PC-9 (cell line): ENCODE measurements at regions not wholly inside any gene's neighbourhood (a gene's known extent, or its start where the extent isn't known, plus 50 kb on each side); places are given as distances from the start of the nearest gene placed in this dataset.

ENCODE experiments used
- BruUV-seq: library from RNA; stranded (reverse); fragments of 400-500 nt; replicated peaks from 2 replicates; lab custom pipeline; 2021; lab: Mats Ljungman, UMichigan
- CTCF ChIA-PET: fragments of 300-600 bp; sonication (Branson Sonifier 250); formaldehyde crosslinking; loops from one replicate; lab custom pipeline; 2022; ENCODE audit warnings: antibody characterized with exemption; lab: Charles Lee
- POLR2A ChIA-PET: fragments of 300-600 bp; sonication (Branson Sonifier 250); formaldehyde crosslinking; loops from one replicate; lab custom pipeline; 2022; ENCODE audit warnings: antibody characterized with exemption; ENCODE audit not compliant: unreplicated experiment; lab: Charles Lee
- DNase-seq, 2 experiments: peaks; one replicate each; pipeline versions ENCODE4 v3.0.0 to v3.0.0-alpha.2; 2015 to 2022; ENCODE audit warnings: mixed read lengths in 1 of 2
- H2AFZ ChIP-seq: fragments of 200-600 bp; sonication (generic); 2 replicates; pipeline ENCODE4 v1.8.1; 2017; ENCODE audit warnings: antibody characterized with exemption
- H3F3A ChIP-seq: fragments of 200-600 bp; sonication (generic); 2 replicates; pipeline ENCODE4 v1.8.1; 2017; ENCODE audit warnings: antibody characterized with exemption, mild to moderate bottlenecking, low read depth; ENCODE audit not compliant: insufficient read depth
- H3K27ac ChIP-seq: fragments of 200-600 bp; sonication (generic); 2 replicates; pipeline ENCODE4 v1.6.1; 2016; ENCODE audit warnings: mixed run types
- H3K27me3 ChIP-seq: fragments of 200-600 bp; sonication (generic); 2 replicates; pipeline ENCODE4 v1.6.1; 2016; ENCODE audit warnings: low read depth, mixed run types; ENCODE audit not compliant: insufficient read depth
- H3K36me3 ChIP-seq: fragments of 200-600 bp; sonication (generic); 2 replicates; pipeline ENCODE4 v1.6.1; 2016; ENCODE audit warnings: low read depth, mixed run types
- H3K4me1 ChIP-seq: fragments of 200-600 bp; sonication (generic); replicated peaks from 2 replicates; pipeline ENCODE4 v1.6.1; 2016; ENCODE audit warnings: mixed run types; ENCODE audit not compliant: insufficient read depth
- H3K4me2 ChIP-seq: fragments of 200-600 bp; sonication (generic); 2 replicates; pipeline ENCODE4 v1.6.1; 2017; ENCODE audit warnings: mixed run types
- H3K4me3 ChIP-seq: fragments of 200-600 bp; sonication (generic); 2 replicates; pipeline ENCODE4 v1.6.1; 2016; ENCODE audit warnings: mixed run types
- H3K79me2 ChIP-seq: fragments of 200-600 bp; sonication (generic); 2 replicates; pipeline ENCODE4 v1.6.1; 2017; ENCODE audit warnings: low read depth, mixed run types
- H3K9me2 ChIP-seq: fragments of 200-600 bp; sonication (generic); 2 replicates; pipeline ENCODE4 v1.8.1; 2017; ENCODE audit warnings: mild to moderate bottlenecking; ENCODE audit not compliant: insufficient read depth
- H3K9me3 ChIP-seq: fragments of 200-600 bp; sonication (generic); 2 replicates; pipeline ENCODE4 v1.8.1; 2016; ENCODE audit warnings: low read depth; ENCODE audit not compliant: insufficient read depth
- H4K20me1 ChIP-seq: fragments of 200-600 bp; sonication (generic); 2 replicates; pipeline ENCODE4 v1.8.1; 2017; ENCODE audit not compliant: insufficient read depth
- EZH2 ChIP-seq: fragments of 200-600 bp; sonication (generic); IDR thresholded peaks from 2 replicates; pipeline ENCODE4 v1.8.0; 2017; ENCODE audit warnings: antibody characterized with exemption, low read depth
- intact Hi-C: fragments of 100-400 bp; cut with micrococcal nuclease; formaldehyde crosslinking; loops from one replicate; pipeline ENCODE4 v1.10.0; 2022; ENCODE audit not compliant: unreplicated experiment
- TF ChIP-seq, protein P1 (sequence below): fragments of 200-600 bp; sonication (generic); conservative IDR thresholded peaks from 2 replicates; pipeline ENCODE4 v1.6.1; 2017; ENCODE audit warnings: mixed run types, antibody characterized with exemption, mild to moderate bottlenecking, moderate library complexity

DNA sequence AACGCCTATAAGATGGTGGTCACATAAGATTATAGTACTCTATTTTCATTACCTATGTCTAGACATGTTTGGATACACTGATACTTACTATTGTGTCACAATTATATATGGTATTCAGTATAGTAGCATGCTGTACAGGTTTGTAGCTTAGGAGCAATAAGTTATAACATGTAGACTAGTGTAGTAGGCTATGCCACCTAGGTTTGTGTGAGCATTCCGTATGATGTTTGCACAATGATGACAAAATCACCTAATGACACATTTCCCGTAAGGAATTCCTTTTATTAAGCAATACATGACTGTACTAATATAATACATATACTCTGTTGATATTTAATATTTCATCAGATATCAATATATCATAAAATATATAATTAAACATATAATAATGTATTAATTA is 540.7 kb downstream of the BMP2 start:
- Histone ChIP-seq H2AFZ (no peak overlapping the region), H3K27ac (no peak overlapping the region), H3K4me3 (no peak overlapping the region), H3K79me2 (no peaks in the 10 kb centered on the region), H3K27me3 (no peaks in the 10 kb centered on the region; the same call in 1 of the 2 replicates), H3K36me3 (no peaks in the 10 kb centered on the region), H3K9me3 (no peaks in the 10 kb centered on the region), H3K4me1 (no peaks in the 10 kb centered on the region), H3K9me2 (no peaks in the 10 kb centered on the region), H4K20me1 (no peaks in the 10 kb centered on the region; the same call in 1 of the 2 replicates), H3F3A (no peaks in the 10 kb centered on the region), H3K4me2 (no peak overlapping the region)
- POLR2A ChIA-PET, result no interaction called here
- BruUV-seq, result no TSS peak
- TF ChIP-seq, protein P1, sequence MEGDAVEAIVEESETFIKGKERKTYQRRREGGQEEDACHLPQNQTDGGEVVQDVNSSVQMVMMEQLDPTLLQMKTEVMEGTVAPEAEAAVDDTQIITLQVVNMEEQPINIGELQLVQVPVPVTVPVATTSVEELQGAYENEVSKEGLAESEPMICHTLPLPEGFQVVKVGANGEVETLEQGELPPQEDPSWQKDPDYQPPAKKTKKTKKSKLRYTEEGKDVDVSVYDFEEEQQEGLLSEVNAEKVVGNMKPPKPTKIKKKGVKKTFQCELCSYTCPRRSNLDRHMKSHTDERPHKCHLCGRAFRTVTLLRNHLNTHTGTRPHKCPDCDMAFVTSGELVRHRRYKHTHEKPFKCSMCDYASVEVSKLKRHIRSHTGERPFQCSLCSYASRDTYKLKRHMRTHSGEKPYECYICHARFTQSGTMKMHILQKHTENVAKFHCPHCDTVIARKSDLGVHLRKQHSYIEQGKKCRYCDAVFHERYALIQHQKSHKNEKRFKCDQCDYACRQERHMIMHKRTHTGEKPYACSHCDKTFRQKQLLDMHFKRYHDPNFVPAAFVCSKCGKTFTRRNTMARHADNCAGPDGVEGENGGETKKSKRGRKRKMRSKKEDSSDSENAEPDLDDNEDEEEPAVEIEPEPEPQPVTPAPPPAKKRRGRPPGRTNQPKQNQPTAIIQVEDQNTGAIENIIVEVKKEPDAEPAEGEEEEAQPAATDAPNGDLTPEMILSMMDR, result no peak
- TF ChIP-seq EZH2, result no peak
- intact Hi-C loops, result no loop called here
- CTCF ChIA-PET, result no interaction called here
- no peak for DNase-seq

DNA sequence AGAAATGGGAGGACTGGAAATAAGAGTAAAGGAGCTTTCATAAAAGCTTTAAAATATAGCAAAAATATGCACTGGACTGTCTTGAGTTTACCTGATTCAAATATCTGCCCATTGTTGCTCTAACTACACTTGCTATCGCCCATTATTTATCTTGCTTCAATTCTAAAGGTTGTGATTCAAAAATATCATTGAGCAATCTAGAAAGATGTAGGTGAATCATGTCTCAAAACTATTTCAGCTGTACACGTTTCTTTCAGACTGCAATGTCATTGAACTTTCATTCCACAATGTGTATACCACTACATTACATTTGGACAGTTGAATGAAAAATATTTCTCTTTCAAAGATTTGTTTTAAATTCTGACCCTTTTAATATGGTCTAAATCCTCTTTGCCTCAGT is 545.6 kb downstream of the BMP2 start:
- BruUV-seq, result no TSS peak
- no peak for DNase-seq
- Histone ChIP-seq H3K4me1 (no peaks in the 10 kb centered on the region), H3K27ac (no peak overlapping the region), H3K27me3 (no peaks in the 10 kb centered on the region; the same call in 1 of the 2 replicates), H4K20me1 (no peaks in the 10 kb centered on the region), H3K4me3 (no peak overlapping the region), H2AFZ (no peak overlapping the region), H3K9me3 (no peaks in the 10 kb centered on the region), H3F3A (no peaks in the 10 kb centered on the region), H3K4me2 (no peak overlapping the region), H3K36me3 (no peaks in the 10 kb centered on the region), H3K79me2 (no peaks in the 10 kb centered on the region), H3K9me2 (no peaks in the 10 kb centered on the region)
- POLR2A ChIA-PET, result no interaction called here
- TF ChIP-seq, protein P1, result no peak
- TF ChIP-seq EZH2, result no peak
- intact Hi-C loops, result no loop called here
- CTCF ChIA-PET, result no interaction called here

DNA sequence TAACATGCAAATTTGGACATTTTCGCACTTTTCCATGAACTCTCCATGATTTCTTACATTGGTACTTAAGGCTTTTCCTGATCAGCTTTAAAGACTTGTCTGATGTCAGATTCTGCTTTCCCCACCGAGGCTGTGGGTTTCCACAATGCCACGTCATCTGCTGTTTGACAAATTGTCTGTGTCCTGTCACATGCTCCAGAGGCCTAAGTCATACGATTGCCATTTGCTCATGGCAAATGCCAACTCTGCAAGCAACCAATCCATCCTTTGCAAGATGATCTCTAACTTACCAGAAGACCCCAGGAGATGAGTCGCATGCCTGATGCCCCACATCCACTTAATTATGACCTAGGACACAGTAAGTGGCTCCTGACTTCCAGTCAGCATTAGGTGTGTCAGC is 556.5 kb downstream of the BMP2 start:
- H3K4me1 ChIP-seq, result no peaks in the 10 kb centered on the region
- H3K9me2 ChIP-seq, result no peaks in the 10 kb centered on the region
- H3K4me2 ChIP-seq, result no peak overlapping the region
- H3F3A ChIP-seq, result no peaks in the 10 kb centered on the region
- POLR2A ChIA-PET, result no interaction called here
- H3K9me3 ChIP-seq, result no peaks in the 10 kb centered on the region
- no peak overlapping the region for H3K4me3 ChIP-seq
- TF ChIP-seq EZH2, result no peak
- TF ChIP-seq, protein P1, result no peak
- H4K20me1 ChIP-seq, result no peaks in the 10 kb centered on the region
- CTCF ChIA-PET, result no interaction called here
- no peak overlapping the region for H2AFZ ChIP-seq
- intact Hi-C loops, result no loop called here
- H3K79me2 ChIP-seq, result no peaks in the 10 kb centered on the region
- no peaks in the 10 kb centered on the region for H3K36me3 ChIP-seq
- DNase-seq, result no peak
- BruUV-seq, result no TSS peak
- no peak overlapping the region for H3K27ac ChIP-seq
- H3K27me3 ChIP-seq, result peaks cover 10% of the 10 kb centered on the region; the same call in 1 of the 2 replicates
